RWPE2 (cell line): ENCODE measurements at regions not wholly inside any gene's neighbourhood (a gene's known extent, or its start where the extent isn't known, plus 50 kb on each side); places are given as distances from the start of the nearest gene placed in this dataset.

Experiments used
- ATAC-seq: fragments of 200-7000 bp; cut with Tn5 transposase; 3 replicates; pipeline ENCODE4 v1.9.1; 2021; ENCODE audit warnings: low read depth
- DNase-seq: peaks from one replicate; pipeline ENCODE4 v3.0.0-alpha.2; 2020; ENCODE audit warnings: low spot score
- H3K27ac ChIP-seq: fragments of 450-650 bp; 2 replicates; pipeline ENCODE4 v1.5.1; 2017; ENCODE audit warnings: mild to moderate bottlenecking; ENCODE audit not compliant: poor library complexity, severe bottlenecking
- H3K27me3 ChIP-seq: fragments of 250-450 bp; sonication (Bioruptor Pico); 2 replicates; pipeline ENCODE4 v1.5.1; 2021; ENCODE audit warnings: mild to moderate bottlenecking, moderate library complexity; ENCODE audit not compliant: insufficient read depth, poor library complexity, severe bottlenecking
- H3K36me3 ChIP-seq: fragments of 250-450 bp; sonication (Bioruptor Pico); 2 replicates; pipeline ENCODE4 v1.5.1; 2020; ENCODE audit warnings: low read depth, mild to moderate bottlenecking, moderate library complexity
- H3K4me1 ChIP-seq: fragments of 250-450 bp; sonication (Bioruptor Pico); 2 replicates; pipeline ENCODE4 v1.5.1; 2021; ENCODE audit warnings: mild to moderate bottlenecking, moderate library complexity; ENCODE audit not compliant: insufficient read depth, poor library complexity, severe bottlenecking
- H3K4me3 ChIP-seq: fragments of 250-450 bp; sonication (Bioruptor Pico); 2 replicates; pipeline ENCODE4 v1.5.1; 2021; ENCODE audit warnings: mild to moderate bottlenecking, moderate library complexity; ENCODE audit not compliant: severe bottlenecking
- H3K9me3 ChIP-seq: fragments of 250-450 bp; sonication (Bioruptor Pico); 2 replicates; pipeline ENCODE4 v1.5.1; 2021; ENCODE audit warnings: mild to moderate bottlenecking, moderate library complexity; ENCODE audit not compliant: severe bottlenecking
- CTCF ChIP-seq: fragments of 450-650 bp; IDR thresholded peaks from one replicate; pipeline ENCODE4 v1.5.1; 2017; ENCODE audit warnings: mild to moderate bottlenecking, moderate library complexity; ENCODE audit not compliant: poor library complexity, severe bottlenecking

DNA sequence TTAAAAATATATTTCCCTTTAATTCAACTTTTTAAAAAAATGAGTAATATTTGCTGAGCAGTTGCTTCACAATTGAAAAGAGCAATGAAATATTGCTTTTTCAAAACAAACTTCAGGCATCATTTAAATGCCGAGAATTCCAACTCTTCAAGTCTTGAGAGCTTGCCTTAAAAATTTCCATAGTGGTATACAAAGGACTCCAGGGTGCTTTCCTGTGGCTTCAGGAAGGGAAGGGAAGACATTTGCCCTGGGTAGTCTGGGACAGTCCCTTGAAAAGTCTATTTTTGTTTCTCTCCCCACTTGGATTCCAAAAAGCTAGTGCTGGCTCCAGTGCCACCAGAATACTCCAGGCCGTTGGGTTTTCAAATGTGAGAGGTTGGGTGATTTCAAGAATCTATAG, 71.7 kb downstream of the HYCC1 start:
- Histone ChIP-seq H3K4me1 (no peaks in the 10 kb centered on the region), H3K27me3 (no peaks in the 10 kb centered on the region), H3K36me3 (peaks cover 41% of the 10 kb centered on the region), H3K4me3 (no peak overlapping the region), H3K27ac (no peak overlapping the region), H3K9me3 (no peaks in the 10 kb centered on the region)
- no peak for TF ChIP-seq CTCF
- no peak for DNase-seq
- no peak for ATAC-seq

DNA sequence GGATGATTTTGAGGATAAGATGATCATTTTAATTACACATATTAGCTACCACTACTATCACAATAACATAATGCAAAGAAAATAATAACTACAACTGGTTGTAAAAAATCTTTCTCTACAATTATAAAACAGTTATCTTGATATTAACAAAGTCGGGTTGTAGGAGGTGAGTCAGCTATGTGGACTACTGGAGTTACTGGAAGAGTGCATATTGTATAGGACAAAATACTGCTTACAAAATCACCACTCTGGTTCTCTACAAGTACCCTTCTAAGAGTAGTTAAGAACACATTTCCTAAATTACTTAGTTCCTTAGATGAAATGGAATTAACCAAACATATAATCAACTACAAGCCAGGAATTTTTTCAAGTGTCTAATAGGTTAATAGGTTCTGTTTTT, 74.1 kb downstream of the HYCC1 start:
- ATAC-seq (no peak), DNase-seq (no peak)
- Histone ChIP-seq H3K9me3 (no peaks in the 10 kb centered on the region), H3K4me3 (no peak overlapping the region), H3K27ac (no peak overlapping the region), H3K36me3 (peaks cover 19% of the 10 kb centered on the region), H3K4me1 (no peaks in the 10 kb centered on the region), H3K27me3 (no peaks in the 10 kb centered on the region)
- no peak for TF ChIP-seq CTCF

DNA sequence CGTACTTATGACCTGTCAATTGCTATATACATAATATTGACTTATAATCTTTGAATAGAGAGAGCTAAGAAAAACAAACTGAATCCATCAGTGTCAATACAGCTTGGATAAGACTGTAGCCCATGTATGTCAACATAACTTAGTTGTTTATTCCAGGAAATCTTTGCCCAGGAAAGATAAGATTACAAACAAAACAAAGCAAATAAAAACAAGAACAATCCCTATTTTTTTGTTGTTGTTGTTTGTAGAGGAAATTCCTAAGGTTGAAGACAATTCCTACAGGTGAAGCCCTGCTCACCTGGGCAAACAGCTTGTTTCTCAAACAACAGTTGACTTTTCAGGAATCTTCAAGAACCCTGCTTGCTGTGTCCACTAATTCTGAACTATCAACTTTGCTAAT, 76.0 kb downstream of the HYCC1 start:
- Histone ChIP-seq H3K27ac (no peak overlapping the region), H3K4me3 (no peak overlapping the region), H3K36me3 (peaks cover 14% of the 10 kb centered on the region; the same call in 1 of the 2 replicates), H3K27me3 (no peaks in the 10 kb centered on the region), H3K9me3 (no peaks in the 10 kb centered on the region), H3K4me1 (no peaks in the 10 kb centered on the region)
- ATAC-seq (no peak), DNase-seq (no peak)
- TF ChIP-seq CTCF, result no peak

DNA sequence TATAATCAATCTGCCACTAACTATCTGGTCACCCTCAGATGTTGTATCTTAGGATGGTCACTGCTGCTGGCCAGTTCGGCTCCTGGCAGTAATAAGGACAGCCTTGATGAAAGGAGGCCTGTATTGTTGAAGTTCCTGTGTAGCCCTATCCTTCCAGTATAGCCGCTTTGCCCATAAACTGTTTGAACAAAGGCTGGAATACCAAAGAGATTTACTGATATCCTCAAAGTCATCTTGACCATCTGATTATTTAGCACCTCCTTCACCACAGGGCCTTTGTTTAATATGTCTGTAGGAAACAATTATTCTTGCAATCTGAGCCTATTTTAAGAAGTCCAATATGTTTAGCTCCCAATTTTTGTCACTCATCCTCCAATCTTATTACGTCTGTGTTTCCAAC, 77.7 kb downstream of the HYCC1 start:
- ATAC-seq (no peak), DNase-seq (no peak)
- H3K4me3 ChIP-seq, result no peak overlapping the region
- no peaks in the 10 kb centered on the region for H3K4me1 ChIP-seq
- H3K9me3 ChIP-seq, result no peaks in the 10 kb centered on the region
- no peak for TF ChIP-seq CTCF
- no peak overlapping the region for H3K27ac ChIP-seq
- H3K27me3 ChIP-seq, result no peaks in the 10 kb centered on the region
- peaks cover 8% of the 10 kb centered on the region; the same call in 1 of the 2 replicates for H3K36me3 ChIP-seq

- 0 out of 2 replicates have a peak, but pooled peaks cover 3% of the 10 kb centered on the region for H3K36me3 ChIP-seq
- no peak for TF ChIP-seq CTCF
These were observed 78.7 kb downstream of the HYCC1 start for GRCh38 chr7:22935269-22935668.

More at GRCh38 chr7:22935269-22935668, 78.7 kb downstream of the HYCC1 start:
- ATAC-seq (no peak), DNase-seq (no peak)
- H3K4me1 ChIP-seq, result no peaks in the 10 kb centered on the region
- H3K4me3 ChIP-seq, result no peak overlapping the region
- H3K9me3 ChIP-seq, result no peaks in the 10 kb centered on the region
- H3K27ac ChIP-seq, result no peak overlapping the region
- H3K27me3 ChIP-seq, result no peaks in the 10 kb centered on the region
